Thyroid gland (tissue), 4 donors: ENCODE measurements at regions not wholly inside any gene's neighbourhood (a gene's known extent, or its start where the extent isn't known, plus 50 kb on each side); places are given as distances from the start of the nearest gene placed in this dataset.

ENCODE experiments used
- DNase-seq, 2 donors: peaks; one replicate each; pipeline ENCODE4 v3.0.0-alpha.2; 2019
- H3K27ac ChIP-seq, 3 donors: fragments of 200-600 bp; sonication (generic); 1 replicate in 2 of 3; 2 replicates in 1 of 3; pipeline ENCODE4 v1.5.1; 2016 to 2019; ENCODE audit warnings: mild to moderate bottlenecking in 1 of 3, moderate library complexity in 1 of 3
- H3K27me3 ChIP-seq: fragments of 200-600 bp; sonication (generic); one replicate; pipeline ENCODE4 v1.5.1; 2019
- H3K36me3 ChIP-seq, 2 donors: fragments of 200-600 bp; sonication (generic); one replicate each; pipeline ENCODE4 v1.5.1; 2016 to 2019
- H3K4me1 ChIP-seq, 2 donors: fragments of 200-600 bp; sonication (generic); one replicate each; pipeline ENCODE4 v1.5.1; 2017 to 2019
- H3K4me3 ChIP-seq, 3 donors: fragments of 200-600 bp; sonication (generic); replicated peaks in 1 of 3; 1 replicate in 2 of 3; 2 replicates in 1 of 3; pipeline ENCODE4 v1.5.1; 2016; ENCODE audit warnings: mild to moderate bottlenecking in 1 of 3
- H3K9me3 ChIP-seq: fragments of 200-600 bp; sonication (generic); one replicate; pipeline ENCODE4 v1.5.1; 2017
- POLR2A ChIP-seq, 2 donors: fragments of 450-650 bp; IDR thresholded peaks; one replicate each; pipeline ENCODE4 v1.6.1; 2017; ENCODE audit warnings: antibody characterized with exemption in 2 of 2, mild to moderate bottlenecking in 2 of 2, moderate library complexity in 1 of 2
- WGBS, 2 donors: methylation state at CpG; one replicate each; pipeline ENCODE4 v1.1.5; 2017; 5-methylcytosine and 5-hydroxymethylcytosine counted together
- intact Hi-C: fragments of 100-400 bp; cut with DNase I; formaldehyde crosslinking; loops from one replicate; pipeline ENCODE4 v1.15.1; 2023
- TF ChIP-seq, protein P1 (sequence below), 6 experiments: fragments of 200-600 bp in 3 of 6; fragments of 450-650 bp in 3 of 6; sonication (generic) in 3 of 6; IDR thresholded peaks; one replicate each; pipeline ENCODE4 v1.5.1; 2016 to 2019; ENCODE audit warnings: antibody characterized with exemption in 6 of 6, mild to moderate bottlenecking in 2 of 6, inconsistent platforms in 1 of 6, moderate library complexity in 1 of 6

DNA sequence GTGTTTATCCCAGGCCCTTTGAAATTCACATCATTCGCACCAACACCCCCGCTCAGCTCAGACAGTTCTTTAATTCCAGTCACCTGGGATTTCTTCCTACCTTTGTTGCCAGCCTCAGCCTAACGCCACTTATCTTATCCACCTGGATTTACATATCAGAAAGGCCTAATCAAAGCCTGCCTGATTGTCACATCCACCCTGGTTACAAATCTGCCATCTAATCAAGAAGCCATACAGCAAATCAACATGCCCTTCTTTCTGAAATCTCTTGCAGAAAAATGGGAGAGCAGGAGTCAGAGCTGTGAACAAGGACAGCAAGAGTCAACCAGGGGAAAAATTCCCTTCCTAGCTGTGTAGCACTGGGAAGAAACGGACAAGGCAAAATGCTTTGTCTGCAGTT, 173.2 kb upstream of the DAB1 start:
- DNase-seq: no peak
- Histone ChIP-seq H3K27me3 (no peaks in the 10 kb centered on the region), H3K36me3 (no peaks in the 10 kb centered on the region), H3K9me3 (no peaks in the 10 kb centered on the region), H3K27ac (no peak overlapping the region), H3K4me3 (no peak overlapping the region), H3K4me1 (no peaks in the 10 kb centered on the region)
- 91 to 92% methylated on average over 4 of the region's 4 CpGs for WGBS, 2 donors
- intact Hi-C loops: no loop called here
- TF ChIP-seq, protein P1, sequence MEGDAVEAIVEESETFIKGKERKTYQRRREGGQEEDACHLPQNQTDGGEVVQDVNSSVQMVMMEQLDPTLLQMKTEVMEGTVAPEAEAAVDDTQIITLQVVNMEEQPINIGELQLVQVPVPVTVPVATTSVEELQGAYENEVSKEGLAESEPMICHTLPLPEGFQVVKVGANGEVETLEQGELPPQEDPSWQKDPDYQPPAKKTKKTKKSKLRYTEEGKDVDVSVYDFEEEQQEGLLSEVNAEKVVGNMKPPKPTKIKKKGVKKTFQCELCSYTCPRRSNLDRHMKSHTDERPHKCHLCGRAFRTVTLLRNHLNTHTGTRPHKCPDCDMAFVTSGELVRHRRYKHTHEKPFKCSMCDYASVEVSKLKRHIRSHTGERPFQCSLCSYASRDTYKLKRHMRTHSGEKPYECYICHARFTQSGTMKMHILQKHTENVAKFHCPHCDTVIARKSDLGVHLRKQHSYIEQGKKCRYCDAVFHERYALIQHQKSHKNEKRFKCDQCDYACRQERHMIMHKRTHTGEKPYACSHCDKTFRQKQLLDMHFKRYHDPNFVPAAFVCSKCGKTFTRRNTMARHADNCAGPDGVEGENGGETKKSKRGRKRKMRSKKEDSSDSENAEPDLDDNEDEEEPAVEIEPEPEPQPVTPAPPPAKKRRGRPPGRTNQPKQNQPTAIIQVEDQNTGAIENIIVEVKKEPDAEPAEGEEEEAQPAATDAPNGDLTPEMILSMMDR (IDR thresholded peaks at IDR 0.05): no peak
- no peak for TF ChIP-seq POLR2A (IDR thresholded peaks at IDR 0.05)

DNA sequence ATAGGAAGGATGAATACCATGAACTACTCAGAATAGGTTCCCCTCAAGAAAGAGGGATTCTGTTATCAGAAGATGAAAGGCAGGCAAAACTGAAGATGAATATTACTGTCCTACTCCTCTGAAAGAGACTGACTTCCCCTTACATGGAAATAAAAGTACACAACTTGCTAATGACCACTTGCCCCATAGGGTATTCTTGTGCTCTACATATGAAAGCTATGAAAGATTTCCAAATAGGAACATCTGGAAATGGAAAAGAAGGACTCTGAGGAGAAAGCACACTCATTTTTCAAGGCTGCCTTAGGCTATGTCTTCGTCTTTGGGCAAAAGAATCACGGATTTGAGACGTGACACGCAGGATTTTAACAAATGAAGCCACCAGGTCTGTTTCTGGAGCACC, 170.1 kb upstream of the DAB1 start:
- no peaks in the 10 kb centered on the region for H3K36me3 ChIP-seq
- TF ChIP-seq, protein P1 (IDR thresholded peaks at IDR 0.05): no peak
- no peaks in the 10 kb centered on the region for H3K4me1 ChIP-seq
- H3K27me3 ChIP-seq: no peaks in the 10 kb centered on the region
- no peak overlapping the region for H3K27ac ChIP-seq
- H3K4me3 ChIP-seq: no peak overlapping the region
- 84 to 96% methylated on average over 4 of the region's 4 CpGs for WGBS, 2 donors
- intact Hi-C loops: no loop called here
- DNase-seq: no peak
- no peaks in the 10 kb centered on the region for H3K9me3 ChIP-seq

DNA sequence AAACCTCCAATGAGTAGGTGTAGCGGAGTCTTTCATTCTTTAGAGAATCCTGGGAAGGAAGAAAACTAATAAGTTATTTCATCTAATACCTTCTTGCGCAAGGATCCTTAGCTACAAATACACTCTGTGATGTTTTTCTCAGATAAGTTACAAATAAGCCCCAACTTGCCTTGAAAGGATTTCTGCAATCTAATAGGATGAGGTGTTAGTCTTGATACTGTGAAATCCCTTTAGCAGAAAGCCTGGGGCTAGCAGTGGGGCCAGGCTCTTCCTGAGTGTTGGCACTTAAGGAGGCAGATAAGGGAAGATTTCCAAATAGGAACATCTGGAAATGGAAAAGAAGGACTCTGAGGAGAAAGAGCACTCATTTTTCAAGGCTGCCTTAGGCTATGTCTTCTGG, 168.0 kb upstream of the DAB1 start:
- H3K36me3 ChIP-seq: no peaks in the 10 kb centered on the region
- intact Hi-C loops: no loop called here
- WGBS, 2 donors: 94 to 96% methylated on average over 2 of the region's 2 CpGs
- no peaks in the 10 kb centered on the region for H3K27me3 ChIP-seq
- TF ChIP-seq, protein P1 (IDR thresholded peaks at IDR 0.05): no peak
- no peak for TF ChIP-seq POLR2A (IDR thresholded peaks at IDR 0.05)
- DNase-seq: no peak
- H3K9me3 ChIP-seq: no peaks in the 10 kb centered on the region
- H3K4me3 ChIP-seq: no peak overlapping the region
- H3K4me1 ChIP-seq: no peaks in the 10 kb centered on the region
- no peak overlapping the region for H3K27ac ChIP-seq

DNA sequence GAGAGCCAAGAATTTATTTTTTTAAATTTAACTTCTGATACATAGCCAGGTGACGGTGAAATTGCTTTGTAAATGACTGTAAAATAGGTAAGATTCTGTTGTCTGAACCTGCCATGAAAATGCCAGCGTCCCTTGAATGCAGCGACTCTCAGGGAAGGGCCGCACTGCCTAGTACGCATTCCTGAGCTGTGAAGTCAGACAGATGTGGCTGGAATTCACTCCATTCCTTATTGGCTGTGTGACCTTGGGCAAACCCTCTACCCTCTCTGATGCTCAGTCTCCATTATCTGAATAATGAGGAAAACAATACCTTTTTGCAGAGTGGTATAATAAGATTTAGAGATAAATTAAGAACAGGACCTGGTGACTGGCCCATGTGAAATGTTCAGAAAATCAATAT, 167.1 kb upstream of the DAB1 start:
- no peak overlapping the region for H3K27ac ChIP-seq

DNA sequence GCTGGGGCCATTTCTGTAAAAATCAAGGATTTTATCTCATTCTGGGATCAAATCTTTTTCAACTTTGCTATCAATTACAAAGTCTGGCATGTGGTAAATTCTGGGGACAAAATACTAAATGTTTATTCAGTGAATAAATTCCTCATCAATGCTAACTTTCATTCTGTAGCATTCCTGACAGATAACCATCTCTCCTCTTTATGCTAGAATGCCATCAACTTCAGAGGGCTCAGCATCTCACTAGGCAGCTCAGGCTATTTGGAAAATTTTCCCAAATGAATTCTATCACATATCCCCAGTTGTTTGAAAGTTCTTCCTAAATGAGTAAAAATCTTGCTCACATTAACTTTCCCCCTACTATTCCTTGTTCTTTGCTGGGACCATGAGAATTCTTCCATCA, 163.0 kb upstream of the DAB1 start:
- no peaks in the 10 kb centered on the region for H3K9me3 ChIP-seq
- no peaks in the 10 kb centered on the region for H3K36me3 ChIP-seq
- no peak overlapping the region for H3K27ac ChIP-seq
- no peaks in the 10 kb centered on the region for H3K4me1 ChIP-seq
- no peaks in the 10 kb centered on the region for H3K27me3 ChIP-seq
- H3K4me3 ChIP-seq: no peak overlapping the region
- intact Hi-C loops: no loop called here
- no peak for DNase-seq
- TF ChIP-seq POLR2A (IDR thresholded peaks at IDR 0.05): no peak
- TF ChIP-seq, protein P1 (IDR thresholded peaks at IDR 0.05): no peak

More for the DNA sequence above, 167.1 kb upstream of the DAB1 start:
- WGBS, 2 donors: 83 to 91% methylated on average over 5 of the region's 5 CpGs
- Histone ChIP-seq H3K9me3 (no peaks in the 10 kb centered on the region), H3K36me3 (no peaks in the 10 kb centered on the region), H3K27me3 (no peaks in the 10 kb centered on the region), H3K4me3 (no peak overlapping the region), H3K4me1 (no peaks in the 10 kb centered on the region)
- TF ChIP-seq, protein P1 (IDR thresholded peaks at IDR 0.05): no peak
- TF ChIP-seq POLR2A (IDR thresholded peaks at IDR 0.05): no peak
- DNase-seq: no peak
- intact Hi-C loops: no loop called here
